ENCODE measurements at regions not wholly inside any gene's neighbourhood (a gene's known extent, or its start where the extent isn't known, plus 50 kb on each side); places are given as distances from the start of the nearest gene placed in this dataset.

DNA sequence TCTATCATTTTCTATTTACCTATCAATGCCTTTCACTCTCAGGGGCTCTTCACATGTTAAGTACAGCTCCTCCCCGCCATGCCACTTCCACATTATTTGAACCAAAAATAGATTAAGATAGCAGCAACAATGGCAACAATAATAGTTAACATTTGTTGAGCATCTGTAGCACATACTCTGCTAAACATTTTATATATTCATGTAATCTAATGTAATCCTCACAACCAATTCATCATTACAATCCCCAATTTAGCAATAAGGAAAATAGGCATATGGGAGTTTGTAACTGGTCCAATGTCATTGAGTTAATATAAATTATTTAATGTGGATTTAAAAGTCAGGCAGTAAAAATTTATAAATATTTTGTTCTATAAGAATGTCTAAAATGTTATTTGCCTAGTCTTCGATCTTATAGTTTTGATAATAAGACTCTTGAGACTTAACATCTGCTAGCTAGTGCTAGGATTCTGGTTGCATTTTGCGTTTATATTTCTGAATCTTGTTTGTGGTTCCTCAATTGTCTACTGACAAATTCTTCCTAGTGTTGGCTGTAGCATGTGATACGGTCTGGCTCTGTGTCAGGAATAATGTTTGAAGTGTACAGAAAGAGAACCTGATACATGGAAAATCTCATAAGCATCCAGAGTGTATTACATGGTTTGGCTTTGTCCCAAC, 621.5 kb upstream of the LUZP2 start:
- TF ChIP-seq, protein P1, sequence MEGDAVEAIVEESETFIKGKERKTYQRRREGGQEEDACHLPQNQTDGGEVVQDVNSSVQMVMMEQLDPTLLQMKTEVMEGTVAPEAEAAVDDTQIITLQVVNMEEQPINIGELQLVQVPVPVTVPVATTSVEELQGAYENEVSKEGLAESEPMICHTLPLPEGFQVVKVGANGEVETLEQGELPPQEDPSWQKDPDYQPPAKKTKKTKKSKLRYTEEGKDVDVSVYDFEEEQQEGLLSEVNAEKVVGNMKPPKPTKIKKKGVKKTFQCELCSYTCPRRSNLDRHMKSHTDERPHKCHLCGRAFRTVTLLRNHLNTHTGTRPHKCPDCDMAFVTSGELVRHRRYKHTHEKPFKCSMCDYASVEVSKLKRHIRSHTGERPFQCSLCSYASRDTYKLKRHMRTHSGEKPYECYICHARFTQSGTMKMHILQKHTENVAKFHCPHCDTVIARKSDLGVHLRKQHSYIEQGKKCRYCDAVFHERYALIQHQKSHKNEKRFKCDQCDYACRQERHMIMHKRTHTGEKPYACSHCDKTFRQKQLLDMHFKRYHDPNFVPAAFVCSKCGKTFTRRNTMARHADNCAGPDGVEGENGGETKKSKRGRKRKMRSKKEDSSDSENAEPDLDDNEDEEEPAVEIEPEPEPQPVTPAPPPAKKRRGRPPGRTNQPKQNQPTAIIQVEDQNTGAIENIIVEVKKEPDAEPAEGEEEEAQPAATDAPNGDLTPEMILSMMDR (conservative IDR thresholded peaks at IDR 0.05 in 1 of 2, IDR thresholded peaks at IDR 0.05 in 1 of 2; ENCODE audit: low read depth in 1 of 2, low read length in 2 of 2) = no peak
- no peak for TF ChIP-seq EZH2 (IDR thresholded peaks at IDR 0.05; ENCODE audit: low read length, missing control alignments)
